ENCODE measurements at regions not wholly inside any gene's neighbourhood (a gene's known extent, or its start where the extent isn't known, plus 50 kb on each side); places are given as distances from the start of the nearest gene placed in this dataset.

DNA sequence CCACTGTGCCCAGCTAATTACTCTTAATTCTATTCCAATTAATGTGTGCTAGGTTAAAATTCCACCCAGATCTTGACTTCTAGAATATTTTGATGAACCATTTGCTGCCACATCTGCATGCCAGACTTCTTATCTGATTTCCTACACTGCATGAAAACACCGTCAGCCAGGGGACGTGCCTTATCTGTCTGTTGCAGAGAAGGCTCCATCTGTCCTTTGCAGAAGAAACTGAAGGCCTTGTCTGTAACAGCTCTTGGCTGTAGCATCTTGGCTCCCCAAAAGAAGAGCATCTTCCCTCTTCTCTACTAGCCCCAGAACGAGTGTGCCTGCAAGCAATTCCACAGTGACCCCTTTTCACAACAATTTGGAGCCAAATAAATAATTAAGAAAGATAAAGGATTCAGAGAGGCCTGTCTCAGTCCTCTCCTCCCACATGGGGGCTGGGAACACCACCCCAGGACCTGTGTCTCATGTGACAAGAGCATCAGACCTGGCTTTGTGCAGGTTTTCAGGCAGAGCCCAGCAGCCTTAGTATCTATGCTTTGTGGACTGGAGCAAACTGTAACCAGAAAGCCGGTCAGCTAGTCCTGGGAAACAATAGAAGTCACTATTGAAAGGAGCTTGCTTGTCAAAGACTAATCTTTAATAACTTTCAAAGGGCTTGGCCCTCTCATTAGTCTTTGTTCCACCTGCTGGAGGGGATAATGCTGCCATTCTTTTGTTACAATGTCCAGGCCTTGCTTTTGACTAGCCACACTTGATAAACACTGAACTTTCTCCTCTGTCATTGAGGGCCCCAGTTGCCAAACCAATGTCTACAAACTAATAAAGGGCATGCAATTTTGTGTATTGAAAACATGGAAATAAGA is 84.0 kb upstream of the NEUROD1 start:
- in situ Hi-C loops (cut with HindIII; ENCODE audit: low sequenced_read_pairs) = no loop called here

DNA sequence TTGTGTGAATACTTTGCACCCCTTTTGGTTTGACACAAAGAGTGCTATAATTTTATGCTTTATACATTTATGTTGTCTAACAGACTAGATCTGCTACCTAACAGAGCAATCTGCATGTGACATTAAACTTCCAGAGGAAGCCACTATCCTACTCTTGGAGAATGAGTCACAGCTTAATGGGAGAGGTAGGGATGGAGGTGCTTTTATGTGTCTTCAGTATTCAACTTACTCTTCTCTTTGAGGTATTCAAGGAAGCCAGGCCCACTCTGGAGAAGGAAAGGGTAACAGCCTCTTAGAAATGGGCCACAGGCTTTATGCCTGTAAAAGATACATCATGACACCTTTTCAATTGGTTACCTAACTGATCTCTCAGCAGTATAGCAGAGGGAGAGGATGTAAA is 85.8 kb upstream of the NEUROD1 start:
- in situ Hi-C loops (cut with HindIII; ENCODE audit: low sequenced_read_pairs) = no loop called here

- in situ Hi-C loops (cut with HindIII; ENCODE audit: low sequenced_read_pairs) = no loop called here
Measured at GRCh38 chr2:181770150-181770549, 89.8 kb upstream of the NEUROD1 start.

DNA sequence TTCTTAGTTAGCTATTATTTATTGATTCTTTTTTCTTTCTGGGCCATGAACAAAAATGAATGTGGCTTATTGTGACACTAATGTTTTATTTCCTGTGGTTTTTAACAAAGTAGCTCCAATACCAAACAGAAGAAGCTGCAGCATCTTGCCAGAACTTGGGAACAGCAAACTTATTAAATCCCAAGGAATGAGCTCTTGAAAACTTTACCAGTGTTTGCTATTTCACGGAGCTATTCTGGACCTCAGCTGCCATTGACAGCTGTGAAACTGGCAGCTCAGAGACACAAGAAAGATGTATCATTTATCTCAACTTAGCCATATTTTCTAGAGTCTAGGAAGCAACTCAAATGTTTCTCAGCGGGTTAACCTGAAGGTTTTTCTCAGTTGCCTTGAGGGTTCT is 91.0 kb upstream of the NEUROD1 start:
- in situ Hi-C loops (cut with HindIII; ENCODE audit: low sequenced_read_pairs) = no loop called here

DNA sequence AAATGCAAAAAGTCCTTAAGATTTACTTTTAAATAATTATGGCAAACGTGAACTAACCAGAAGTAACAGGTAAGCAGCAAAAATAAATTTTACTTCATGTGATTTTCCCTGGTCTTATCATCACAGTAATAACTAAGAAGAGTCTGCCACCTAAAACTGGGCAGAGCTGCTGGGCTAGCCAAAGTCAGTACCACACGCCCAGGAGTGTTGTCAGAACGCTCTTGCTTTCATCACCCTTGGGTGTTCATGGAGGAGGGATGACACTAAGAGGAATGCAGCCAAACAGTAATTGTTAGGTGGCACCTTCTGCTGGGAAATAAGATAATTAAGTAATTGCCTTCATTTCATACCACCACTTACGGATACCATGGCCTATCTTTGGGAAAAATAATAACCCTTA is 92.0 kb upstream of the NEUROD1 start:
- in situ Hi-C loops (cut with HindIII; ENCODE audit: low sequenced_read_pairs) = no loop called here

DNA sequence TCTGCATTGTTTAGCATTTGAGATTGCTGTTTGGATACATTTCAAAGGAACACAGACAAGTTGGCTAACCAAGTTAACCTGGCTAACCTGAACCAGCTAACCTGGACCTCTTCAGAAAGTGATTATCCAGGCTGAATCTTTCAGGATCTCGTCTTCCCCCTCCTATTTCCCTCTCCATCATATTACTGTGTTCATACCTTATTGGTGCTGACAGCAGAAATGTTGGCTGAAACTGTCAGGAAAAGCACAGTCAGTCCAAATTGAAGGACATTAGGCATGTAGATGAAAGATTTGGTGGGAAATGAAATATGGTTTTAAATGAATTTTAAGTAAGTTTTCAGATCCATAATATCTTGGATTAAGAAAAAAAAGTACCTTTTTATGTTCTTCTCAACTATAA is 92.5 kb upstream of the NEUROD1 start:
- in situ Hi-C loops (cut with HindIII; ENCODE audit: low sequenced_read_pairs) = no loop called here

GRCh38 chr2:181774685-181775084 is 94.4 kb upstream of the NEUROD1 start:
- in situ Hi-C loops (cut with HindIII; ENCODE audit: low sequenced_read_pairs) = no loop called here

GRCh38 chr2:181776336-181776735 is 96.0 kb upstream of the NEUROD1 start:
- in situ Hi-C loops (cut with HindIII; ENCODE audit: low sequenced_read_pairs) = no loop called here

DNA sequence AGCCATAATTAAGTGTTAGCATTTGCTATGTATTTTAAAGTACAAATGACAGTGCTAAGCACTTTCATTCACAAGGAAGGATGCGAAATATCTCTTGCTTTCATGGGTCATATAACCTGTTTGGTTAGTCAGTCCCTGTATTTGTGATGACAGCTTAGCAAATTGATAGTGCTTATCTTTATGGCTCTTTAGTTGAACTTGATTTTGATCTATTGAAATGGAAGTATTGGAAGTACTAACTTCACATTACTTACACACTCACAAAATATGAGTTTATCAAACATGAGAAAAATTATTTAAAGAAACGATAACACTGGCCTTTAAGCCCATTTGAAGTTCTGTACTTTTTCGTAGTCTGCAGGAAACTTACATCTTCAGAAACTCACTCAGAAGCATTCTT is 97.4 kb upstream of the NEUROD1 start:
- in situ Hi-C loops (cut with HindIII; ENCODE audit: low sequenced_read_pairs) = no loop called here

DNA sequence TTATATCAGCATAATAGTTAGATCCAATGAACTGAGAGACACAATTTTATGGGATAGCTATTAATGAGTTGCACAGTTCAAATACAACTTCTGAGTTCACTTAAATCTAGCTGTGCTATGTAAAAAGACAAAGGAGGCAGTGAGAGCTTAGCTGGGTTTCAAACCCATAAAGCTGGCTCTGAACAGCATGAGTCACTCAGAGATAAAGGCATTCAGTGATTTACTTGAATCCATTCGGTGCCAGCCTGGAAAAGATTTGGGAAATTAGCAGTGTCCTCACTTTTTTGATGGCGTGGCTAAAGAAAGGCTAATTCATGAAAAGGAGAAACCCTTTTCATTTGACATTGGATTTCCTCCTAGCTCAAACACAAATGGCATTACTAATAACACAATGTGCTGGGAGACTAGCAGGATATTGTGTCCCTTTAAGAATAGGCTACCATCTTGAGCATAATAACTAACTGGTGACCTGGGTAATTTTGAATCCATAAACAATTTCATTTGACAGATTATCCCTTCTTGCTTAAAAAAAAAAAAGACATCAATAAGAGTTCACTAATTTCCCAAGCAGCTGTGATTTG is 98.4 kb upstream of the NEUROD1 start:
- in situ Hi-C loops (cut with HindIII; ENCODE audit: low sequenced_read_pairs) = no loop called here

- in situ Hi-C loops (cut with HindIII; ENCODE audit: low sequenced_read_pairs) = no loop called here
Measured at GRCh38 chr2:181779288-181780021, 99.1 kb upstream of the NEUROD1 start.

- in situ Hi-C loops (cut with HindIII; ENCODE audit: low sequenced_read_pairs) = no loop called here
Measured at GRCh38 chr2:181780047-181780651, 99.8 kb upstream of the NEUROD1 start.

DNA sequence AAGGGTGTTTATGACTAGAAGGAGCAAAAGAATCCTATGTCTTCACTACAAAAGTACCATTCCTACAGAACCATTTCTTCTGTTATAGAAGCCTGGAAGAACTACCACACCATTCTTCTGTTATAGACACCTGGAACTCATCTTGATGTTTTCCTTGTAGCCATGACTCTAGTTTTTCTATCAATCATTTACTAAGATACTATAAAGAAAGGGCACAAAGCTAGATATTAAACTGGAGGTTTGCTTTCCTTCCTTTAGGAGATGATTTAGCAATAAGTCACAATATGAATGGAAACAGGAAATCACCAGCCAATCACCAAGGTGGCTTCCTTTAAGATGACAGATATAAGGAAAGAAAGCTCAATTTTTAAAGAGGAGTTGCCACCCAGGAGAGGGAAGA is 100.3 kb upstream of the NEUROD1 start:
- in situ Hi-C loops (cut with HindIII; ENCODE audit: low sequenced_read_pairs) = no loop called here

- in situ Hi-C loops (cut with HindIII; ENCODE audit: low sequenced_read_pairs) = no loop called here
Measured at GRCh38 chr2:181781078-181781786, 100.9 kb upstream of the NEUROD1 start.

DNA sequence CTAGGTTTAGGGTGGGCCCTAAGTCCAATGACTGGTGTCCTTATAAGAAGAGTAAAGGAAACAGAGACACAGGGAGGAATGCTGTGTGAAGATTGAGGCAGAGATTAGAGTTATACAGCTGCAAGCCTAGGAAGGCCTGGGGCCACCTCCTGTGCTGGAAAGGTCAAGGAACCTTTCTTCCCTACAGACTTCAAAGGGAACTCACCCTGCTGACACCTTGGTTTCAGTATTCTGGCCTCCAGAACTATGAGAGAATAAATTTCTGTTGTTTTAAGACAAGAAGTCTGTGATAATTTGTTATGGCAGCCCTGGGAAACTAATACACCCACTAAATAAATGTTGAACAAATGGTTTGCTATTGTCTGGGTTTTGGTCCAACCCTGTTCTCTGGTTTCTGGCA is 102.3 kb upstream of the NEUROD1 start:
- in situ Hi-C loops (cut with HindIII; ENCODE audit: low sequenced_read_pairs) = no loop called here

GRCh38 chr2:181784556-181784955 is 104.2 kb upstream of the NEUROD1 start:
- in situ Hi-C loops (cut with HindIII; ENCODE audit: low sequenced_read_pairs) = no loop called here

- in situ Hi-C loops (cut with HindIII; ENCODE audit: low sequenced_read_pairs) = no loop called here
Measured at GRCh38 chr2:181785691-181786344, 105.5 kb upstream of the NEUROD1 start.

GRCh38 chr2:181786371-181787228 is 104.9 kb upstream of the ITPRID2 start:
- in situ Hi-C loops (cut with HindIII; ENCODE audit: low sequenced_read_pairs) = no loop called here

GRCh38 chr2:181787310-181788048 is 104.1 kb upstream of the ITPRID2 start:
- in situ Hi-C loops (cut with HindIII; ENCODE audit: low sequenced_read_pairs) = no loop called here

Measured in DLD1 (cell line).